Ishikawa (cell line): ENCODE measurements at regions not wholly inside any gene's neighbourhood (a gene's known extent, or its start where the extent isn't known, plus 50 kb on each side); places are given as distances from the start of the nearest gene placed in this dataset.

ENCODE experiments used
- CEBPB ChIP-seq: IDR thresholded peaks from 2 replicates; pipeline ENCODE4 v1.6.1; 2012
- EGR1 ChIP-seq: IDR thresholded peaks from 2 replicates; pipeline ENCODE4 v1.6.1; 2012
- EP300 ChIP-seq: IDR thresholded peaks from 2 replicates; pipeline ENCODE4 v1.6.1; 2012; ENCODE audit warnings: borderline replicate concordance
- FOXM1 ChIP-seq: IDR thresholded peaks from 2 replicates; pipeline ENCODE4 v1.6.1; 2012; ENCODE audit warnings: low read depth, borderline replicate concordance
- NFIC ChIP-seq: IDR thresholded peaks from 2 replicates; pipeline ENCODE4 v1.6.1; 2012
- RAD21 ChIP-seq: IDR thresholded peaks from 2 replicates; pipeline ENCODE4 v1.6.1; 2012; ENCODE audit warnings: low read depth
- TAF1 ChIP-seq: IDR thresholded peaks from 2 replicates; pipeline ENCODE4 v1.6.1; 2012; ENCODE audit warnings: low read depth, mild to moderate bottlenecking
- TEAD4 ChIP-seq: IDR thresholded peaks from 2 replicates; pipeline ENCODE4 v1.6.1; 2012
- USF1 ChIP-seq: IDR thresholded peaks from 2 replicates; pipeline ENCODE4 v1.6.1; 2012
- YY1 ChIP-seq: IDR thresholded peaks from 2 replicates; pipeline ENCODE4 v1.6.1; 2012; ENCODE audit warnings: low read depth
- TF ChIP-seq, protein P1 (sequence below): IDR thresholded peaks from 2 replicates; pipeline ENCODE4 v1.6.1; 2012
- TF ChIP-seq, protein P2 (sequence below): IDR thresholded peaks from 2 replicates; pipeline ENCODE4 v1.6.1; 2012; ENCODE audit warnings: low read depth, mild to moderate bottlenecking

GRCh38 chr4:119745351-119745750, 116.7 kb upstream of the PDE5A start:
- TF ChIP-seq FOXM1 (no peak), TEAD4 (no peak), CEBPB (no peak), RAD21 (no peak), YY1 (no peak), EGR1 (no peak), USF1 (no peak), NFIC (no peak), EP300 (no peak), TAF1 (no peak)
- TF ChIP-seq, protein P1, sequence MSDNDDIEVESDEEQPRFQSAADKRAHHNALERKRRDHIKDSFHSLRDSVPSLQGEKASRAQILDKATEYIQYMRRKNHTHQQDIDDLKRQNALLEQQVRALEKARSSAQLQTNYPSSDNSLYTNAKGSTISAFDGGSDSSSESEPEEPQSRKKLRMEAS, result no peak
- TF ChIP-seq, protein P2, sequence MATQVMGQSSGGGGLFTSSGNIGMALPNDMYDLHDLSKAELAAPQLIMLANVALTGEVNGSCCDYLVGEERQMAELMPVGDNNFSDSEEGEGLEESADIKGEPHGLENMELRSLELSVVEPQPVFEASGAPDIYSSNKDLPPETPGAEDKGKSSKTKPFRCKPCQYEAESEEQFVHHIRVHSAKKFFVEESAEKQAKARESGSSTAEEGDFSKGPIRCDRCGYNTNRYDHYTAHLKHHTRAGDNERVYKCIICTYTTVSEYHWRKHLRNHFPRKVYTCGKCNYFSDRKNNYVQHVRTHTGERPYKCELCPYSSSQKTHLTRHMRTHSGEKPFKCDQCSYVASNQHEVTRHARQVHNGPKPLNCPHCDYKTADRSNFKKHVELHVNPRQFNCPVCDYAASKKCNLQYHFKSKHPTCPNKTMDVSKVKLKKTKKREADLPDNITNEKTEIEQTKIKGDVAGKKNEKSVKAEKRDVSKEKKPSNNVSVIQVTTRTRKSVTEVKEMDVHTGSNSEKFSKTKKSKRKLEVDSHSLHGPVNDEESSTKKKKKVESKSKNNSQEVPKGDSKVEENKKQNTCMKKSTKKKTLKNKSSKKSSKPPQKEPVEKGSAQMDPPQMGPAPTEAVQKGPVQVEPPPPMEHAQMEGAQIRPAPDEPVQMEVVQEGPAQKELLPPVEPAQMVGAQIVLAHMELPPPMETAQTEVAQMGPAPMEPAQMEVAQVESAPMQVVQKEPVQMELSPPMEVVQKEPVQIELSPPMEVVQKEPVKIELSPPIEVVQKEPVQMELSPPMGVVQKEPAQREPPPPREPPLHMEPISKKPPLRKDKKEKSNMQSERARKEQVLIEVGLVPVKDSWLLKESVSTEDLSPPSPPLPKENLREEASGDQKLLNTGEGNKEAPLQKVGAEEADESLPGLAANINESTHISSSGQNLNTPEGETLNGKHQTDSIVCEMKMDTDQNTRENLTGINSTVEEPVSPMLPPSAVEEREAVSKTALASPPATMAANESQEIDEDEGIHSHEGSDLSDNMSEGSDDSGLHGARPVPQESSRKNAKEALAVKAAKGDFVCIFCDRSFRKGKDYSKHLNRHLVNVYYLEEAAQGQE, result no peak
